ENCODE measurements at regions not wholly inside any gene's neighbourhood (a gene's known extent, or its start where the extent isn't known, plus 50 kb on each side); places are given as distances from the start of the nearest gene placed in this dataset.
A peak's percentile ranks its signal among the peaks of the same experiment; 100 is the strongest.

DNA sequence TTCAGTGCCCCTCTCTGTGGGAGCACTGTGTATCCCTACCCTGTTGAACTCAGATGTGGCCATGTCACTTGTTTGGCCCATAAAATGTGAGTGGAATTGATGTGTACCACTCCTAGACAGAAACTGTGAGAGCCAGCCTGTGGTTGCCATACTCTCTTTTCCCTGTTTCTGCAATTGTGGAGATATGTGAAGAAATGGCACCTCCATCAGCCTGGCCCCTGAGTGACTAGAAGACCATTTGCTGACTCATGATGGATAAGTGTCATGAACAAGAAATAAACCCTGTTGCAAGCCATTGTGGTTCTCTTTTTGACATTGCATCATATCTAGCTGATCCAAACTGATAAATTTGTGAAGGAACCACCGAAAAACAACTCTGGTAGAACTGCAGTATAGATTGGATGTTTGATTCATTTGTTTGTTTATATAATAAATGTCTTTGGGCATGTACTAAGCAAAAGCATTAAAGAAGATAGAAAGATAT lies 193.7 kb upstream of the FOXN2 start:
- no peak for TF ChIP-seq TAF1 (IDR thresholded peaks at IDR 0.05; ENCODE audit: low read depth)
- TF ChIP-seq, protein P1, sequence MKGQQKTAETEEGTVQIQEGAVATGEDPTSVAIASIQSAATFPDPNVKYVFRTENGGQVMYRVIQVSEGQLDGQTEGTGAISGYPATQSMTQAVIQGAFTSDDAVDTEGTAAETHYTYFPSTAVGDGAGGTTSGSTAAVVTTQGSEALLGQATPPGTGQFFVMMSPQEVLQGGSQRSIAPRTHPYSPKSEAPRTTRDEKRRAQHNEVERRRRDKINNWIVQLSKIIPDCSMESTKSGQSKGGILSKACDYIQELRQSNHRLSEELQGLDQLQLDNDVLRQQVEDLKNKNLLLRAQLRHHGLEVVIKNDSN (IDR thresholded peaks at IDR 0.05) = no peak
- no peak for TF ChIP-seq EP300 (IDR thresholded peaks at IDR 0.05; ENCODE audit: borderline replicate concordance)
- no peak for TF ChIP-seq FOXM1 (IDR thresholded peaks at IDR 0.05; ENCODE audit: borderline replicate concordance, low read depth)
- TF ChIP-seq ZBTB7A (IDR thresholded peaks at IDR 0.05; ENCODE audit: low read depth) = no peak
- TF ChIP-seq RAD21 (IDR thresholded peaks at IDR 0.05; ENCODE audit: low read depth) = no peak
- TF ChIP-seq CEBPB (IDR thresholded peaks at IDR 0.05) = no peak
- TF ChIP-seq YY1 (IDR thresholded peaks at IDR 0.05; ENCODE audit: low read depth) = no peak
- no peak for TF ChIP-seq TCF12 (IDR thresholded peaks at IDR 0.05; ENCODE audit: low read depth)
- TF ChIP-seq, protein P2, sequence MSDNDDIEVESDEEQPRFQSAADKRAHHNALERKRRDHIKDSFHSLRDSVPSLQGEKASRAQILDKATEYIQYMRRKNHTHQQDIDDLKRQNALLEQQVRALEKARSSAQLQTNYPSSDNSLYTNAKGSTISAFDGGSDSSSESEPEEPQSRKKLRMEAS (IDR thresholded peaks at IDR 0.05) = no peak
- TF ChIP-seq NFIC (IDR thresholded peaks at IDR 0.05) = no peak
- TF ChIP-seq CREB1 (IDR thresholded peaks at IDR 0.05; ENCODE audit: low read depth) = no peak
- TF ChIP-seq EGR1 (IDR thresholded peaks at IDR 0.05) = no peak
- TF ChIP-seq, protein P3, sequence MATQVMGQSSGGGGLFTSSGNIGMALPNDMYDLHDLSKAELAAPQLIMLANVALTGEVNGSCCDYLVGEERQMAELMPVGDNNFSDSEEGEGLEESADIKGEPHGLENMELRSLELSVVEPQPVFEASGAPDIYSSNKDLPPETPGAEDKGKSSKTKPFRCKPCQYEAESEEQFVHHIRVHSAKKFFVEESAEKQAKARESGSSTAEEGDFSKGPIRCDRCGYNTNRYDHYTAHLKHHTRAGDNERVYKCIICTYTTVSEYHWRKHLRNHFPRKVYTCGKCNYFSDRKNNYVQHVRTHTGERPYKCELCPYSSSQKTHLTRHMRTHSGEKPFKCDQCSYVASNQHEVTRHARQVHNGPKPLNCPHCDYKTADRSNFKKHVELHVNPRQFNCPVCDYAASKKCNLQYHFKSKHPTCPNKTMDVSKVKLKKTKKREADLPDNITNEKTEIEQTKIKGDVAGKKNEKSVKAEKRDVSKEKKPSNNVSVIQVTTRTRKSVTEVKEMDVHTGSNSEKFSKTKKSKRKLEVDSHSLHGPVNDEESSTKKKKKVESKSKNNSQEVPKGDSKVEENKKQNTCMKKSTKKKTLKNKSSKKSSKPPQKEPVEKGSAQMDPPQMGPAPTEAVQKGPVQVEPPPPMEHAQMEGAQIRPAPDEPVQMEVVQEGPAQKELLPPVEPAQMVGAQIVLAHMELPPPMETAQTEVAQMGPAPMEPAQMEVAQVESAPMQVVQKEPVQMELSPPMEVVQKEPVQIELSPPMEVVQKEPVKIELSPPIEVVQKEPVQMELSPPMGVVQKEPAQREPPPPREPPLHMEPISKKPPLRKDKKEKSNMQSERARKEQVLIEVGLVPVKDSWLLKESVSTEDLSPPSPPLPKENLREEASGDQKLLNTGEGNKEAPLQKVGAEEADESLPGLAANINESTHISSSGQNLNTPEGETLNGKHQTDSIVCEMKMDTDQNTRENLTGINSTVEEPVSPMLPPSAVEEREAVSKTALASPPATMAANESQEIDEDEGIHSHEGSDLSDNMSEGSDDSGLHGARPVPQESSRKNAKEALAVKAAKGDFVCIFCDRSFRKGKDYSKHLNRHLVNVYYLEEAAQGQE (IDR thresholded peaks at IDR 0.05; ENCODE audit: low read depth) = no peak
- TF ChIP-seq TEAD4 (IDR thresholded peaks at IDR 0.05) = no peak

GRCh38 chr2:48122166-48122565 lies 192.3 kb upstream of the FOXN2 start:
- TF ChIP-seq, protein P2 (IDR thresholded peaks at IDR 0.05) = no peak
- TF ChIP-seq NFIC (IDR thresholded peaks at IDR 0.05) (no peak), FOXM1 (IDR thresholded peaks at IDR 0.05; ENCODE audit: borderline replicate concordance, low read depth) (no peak), EGR1 (IDR thresholded peaks at IDR 0.05) (no peak), TAF1 (IDR thresholded peaks at IDR 0.05; ENCODE audit: low read depth) (no peak), TCF12 (IDR thresholded peaks at IDR 0.05; ENCODE audit: low read depth) (no peak), CEBPB (IDR thresholded peaks at IDR 0.05) (no peak), YY1 (IDR thresholded peaks at IDR 0.05; ENCODE audit: low read depth) (no peak)

DNA sequence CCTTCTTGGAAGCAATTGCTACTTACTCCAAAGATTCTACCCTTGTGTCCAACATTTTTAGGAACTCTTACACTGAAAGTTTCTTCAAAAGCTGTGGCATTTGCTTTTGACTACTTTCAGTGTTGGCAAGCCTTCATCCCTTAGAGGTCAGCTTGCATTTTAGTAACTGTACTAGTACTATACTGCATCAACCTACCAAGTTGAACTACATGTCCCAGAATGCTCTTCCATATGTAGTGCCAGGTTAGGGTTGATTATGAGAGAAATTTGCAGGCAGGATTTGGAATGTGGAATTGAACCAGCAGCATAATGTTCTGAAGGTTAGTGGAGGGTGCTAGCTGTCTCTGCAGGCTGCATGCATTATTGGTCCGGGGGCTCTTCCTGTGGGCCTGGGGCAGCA lies 189.9 kb upstream of the FOXN2 start:
- TF ChIP-seq NFIC (IDR thresholded peaks at IDR 0.05) (no peak), TCF12 (IDR thresholded peaks at IDR 0.05; ENCODE audit: low read depth) (no peak), CREB1 (IDR thresholded peaks at IDR 0.05; ENCODE audit: low read depth) (no peak), TAF1 (IDR thresholded peaks at IDR 0.05; ENCODE audit: low read depth) (no peak), YY1 (IDR thresholded peaks at IDR 0.05; ENCODE audit: low read depth) (no peak)

DNA sequence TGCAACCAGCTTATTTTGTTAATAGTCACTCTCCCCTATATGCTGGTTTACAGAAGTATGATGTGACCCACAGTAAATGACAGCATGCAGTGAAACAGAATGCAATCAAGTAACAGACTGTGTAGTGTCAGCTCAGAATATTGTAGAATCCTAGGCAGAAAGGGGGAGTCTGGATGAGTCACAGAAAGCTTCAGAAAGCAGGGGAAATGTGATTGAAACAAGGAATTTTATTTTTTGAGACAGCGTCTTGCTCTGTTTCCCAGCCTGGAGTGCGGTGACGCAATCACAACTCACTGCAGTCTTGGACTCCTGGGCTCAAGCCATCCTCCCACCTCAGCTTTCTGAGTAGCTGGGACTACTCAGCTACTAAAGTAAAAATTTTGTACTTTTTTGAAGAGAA lies 188.3 kb upstream of the FOXN2 start:
- no peak for TF ChIP-seq TCF12 (IDR thresholded peaks at IDR 0.05; ENCODE audit: low read depth)
- TF ChIP-seq CEBPB (IDR thresholded peaks at IDR 0.05) = peak; percentile 56

DNA sequence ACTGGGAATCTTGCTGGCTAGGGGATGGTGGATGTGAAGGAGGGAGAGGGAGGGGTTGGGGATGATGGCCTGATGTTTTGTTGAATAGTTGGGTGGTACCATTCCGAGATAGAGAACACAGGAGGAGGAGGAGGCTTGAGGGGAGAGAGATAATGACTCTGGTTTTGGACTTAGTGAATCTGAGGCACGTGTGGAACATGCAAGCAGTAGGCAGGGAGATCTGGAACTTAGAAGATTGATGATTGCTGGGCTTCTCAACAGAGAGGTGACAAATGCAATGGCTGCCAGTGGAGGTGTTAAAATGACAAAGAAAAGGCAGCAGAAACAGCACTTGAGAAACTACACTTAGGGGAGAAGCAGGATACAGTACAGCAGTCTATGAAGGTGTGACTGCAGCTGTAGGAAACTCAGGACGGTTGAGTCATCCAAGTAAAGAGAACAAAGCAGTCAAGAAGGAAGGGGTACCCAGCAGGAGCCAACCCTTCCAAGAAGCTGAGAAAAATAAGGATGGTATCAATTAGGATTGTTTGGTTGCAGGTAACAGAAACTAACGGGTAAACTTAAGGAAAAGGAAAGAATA lies 186.8 kb upstream of the FOXN2 start:
- TF ChIP-seq EGR1 (IDR thresholded peaks at IDR 0.05) = no peak
- no peak for TF ChIP-seq TAF1 (IDR thresholded peaks at IDR 0.05; ENCODE audit: low read depth)
- TF ChIP-seq EP300 (IDR thresholded peaks at IDR 0.05; ENCODE audit: borderline replicate concordance) = no peak
- TF ChIP-seq CEBPB (IDR thresholded peaks at IDR 0.05) = no peak
- no peak for TF ChIP-seq ZBTB7A (IDR thresholded peaks at IDR 0.05; ENCODE audit: low read depth)

GRCh38 chr2:48129293-48129950 lies 185.1 kb upstream of the FOXN2 start:
- TF ChIP-seq CEBPB (IDR thresholded peaks at IDR 0.05) (no peak), EGR1 (IDR thresholded peaks at IDR 0.05) (no peak), CREB1 (IDR thresholded peaks at IDR 0.05; ENCODE audit: low read depth) (no peak), ZBTB7A (IDR thresholded peaks at IDR 0.05; ENCODE audit: low read depth) (no peak), TAF1 (IDR thresholded peaks at IDR 0.05; ENCODE audit: low read depth) (no peak), FOXM1 (IDR thresholded peaks at IDR 0.05; ENCODE audit: borderline replicate concordance, low read depth) (no peak), YY1 (IDR thresholded peaks at IDR 0.05; ENCODE audit: low read depth) (no peak), NFIC (IDR thresholded peaks at IDR 0.05) (no peak), EP300 (IDR thresholded peaks at IDR 0.05; ENCODE audit: borderline replicate concordance) (no peak), TCF12 (IDR thresholded peaks at IDR 0.05; ENCODE audit: low read depth) (no peak), TEAD4 (IDR thresholded peaks at IDR 0.05) (no peak), RAD21 (IDR thresholded peaks at IDR 0.05; ENCODE audit: low read depth) (no peak)
- TF ChIP-seq, protein P3 (IDR thresholded peaks at IDR 0.05; ENCODE audit: low read depth) = no peak
- TF ChIP-seq, protein P1 (IDR thresholded peaks at IDR 0.05) = no peak
- TF ChIP-seq, protein P2 (IDR thresholded peaks at IDR 0.05) = no peak
